Ramos (cell line): ENCODE measurements at regions not wholly inside any gene's neighbourhood (a gene's known extent, or its start where the extent isn't known, plus 50 kb on each side); places are given as distances from the start of the nearest gene placed in this dataset.

ENCODE experiments used
- in situ Hi-C: fragments of 300-500 bp; cut with MboI; formaldehyde crosslinking; loops from one replicate; pipeline ENCODE4 v1.14.3; 2022; ENCODE audit warnings: low sequenced_read_pairs; ENCODE audit not compliant: unreplicated experiment

DNA sequence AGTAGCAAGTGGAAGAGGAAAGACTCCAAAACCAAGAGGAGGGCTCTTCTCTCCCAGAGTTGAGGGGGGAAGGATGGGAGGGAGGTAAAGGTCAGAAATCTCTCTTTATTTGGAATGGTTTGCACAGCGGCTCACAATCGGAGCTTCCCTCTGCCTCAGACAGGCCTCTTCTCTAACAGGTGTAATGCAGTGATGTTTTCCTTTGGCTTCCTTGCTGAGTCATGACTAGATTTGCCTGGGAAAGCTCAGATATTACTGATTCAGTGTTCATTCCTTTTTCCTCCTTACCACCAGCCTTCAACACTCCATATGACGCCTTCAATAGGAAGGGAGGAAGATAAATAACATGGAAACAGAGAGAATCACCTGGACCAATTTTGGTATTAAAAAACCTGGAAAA, 136.6 kb downstream of the RNF152 start:
- in situ Hi-C loops: no loop called here

DNA sequence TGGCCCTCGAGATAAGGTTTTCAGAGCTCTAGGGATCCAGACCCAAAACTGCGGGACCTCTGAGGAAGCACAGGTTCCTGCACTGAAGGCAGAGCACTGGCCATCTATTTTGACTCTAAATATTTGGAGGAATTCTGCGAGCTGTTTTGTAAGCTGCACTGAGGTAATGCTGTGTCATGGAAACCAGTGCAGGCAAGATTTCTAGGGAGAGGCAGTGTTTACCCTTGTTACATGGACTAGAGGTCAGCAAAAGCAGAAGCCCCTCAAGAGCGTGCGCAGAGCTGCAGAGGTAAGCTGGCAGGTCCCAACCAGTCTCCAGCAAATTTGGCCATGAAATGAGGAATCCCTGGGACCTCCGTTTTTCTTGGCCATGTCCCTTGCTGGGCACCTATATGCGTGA, 137.3 kb downstream of the RNF152 start:
- in situ Hi-C loops: no loop called here

GRCh38 chr18:61754039-61754583, 138.7 kb downstream of the RNF152 start:
- in situ Hi-C loops: no loop called here

- in situ Hi-C loops: no loop called here
Measured at GRCh38 chr18:61753373-61753772, 139.4 kb downstream of the RNF152 start.

GRCh38 chr18:61752973-61753372, 139.8 kb downstream of the RNF152 start:
- in situ Hi-C loops: no loop called here

GRCh38 chr18:61750840-61751668, 141.8 kb downstream of the RNF152 start:
- in situ Hi-C loops: no loop called here

- in situ Hi-C loops: no loop called here
Measured at GRCh38 chr18:61749546-61749945, 143.3 kb downstream of the RNF152 start.

- in situ Hi-C loops: no loop called here
Measured at GRCh38 chr18:61749031-61749430, 143.8 kb downstream of the RNF152 start.

DNA sequence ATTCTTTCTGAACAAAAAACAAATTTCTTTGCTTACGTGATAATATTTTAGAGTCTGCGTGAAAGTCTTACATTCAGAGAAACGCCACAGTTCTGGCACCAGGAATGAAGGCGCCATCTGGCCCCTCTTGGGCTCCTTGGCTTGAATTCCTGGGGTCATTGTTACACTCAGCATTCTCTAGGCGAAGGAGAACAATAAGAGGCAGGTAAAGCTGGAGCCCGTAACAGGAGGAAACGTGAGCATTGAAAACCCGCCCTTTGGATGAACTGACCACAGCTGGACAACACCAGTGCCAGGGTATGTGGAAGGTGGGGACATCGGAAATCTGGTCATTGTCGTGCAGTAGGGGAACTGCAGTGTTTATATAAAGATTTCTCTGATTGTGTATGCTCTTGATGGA, 144.8 kb downstream of the RNF152 start:
- in situ Hi-C loops: no loop called here

DNA sequence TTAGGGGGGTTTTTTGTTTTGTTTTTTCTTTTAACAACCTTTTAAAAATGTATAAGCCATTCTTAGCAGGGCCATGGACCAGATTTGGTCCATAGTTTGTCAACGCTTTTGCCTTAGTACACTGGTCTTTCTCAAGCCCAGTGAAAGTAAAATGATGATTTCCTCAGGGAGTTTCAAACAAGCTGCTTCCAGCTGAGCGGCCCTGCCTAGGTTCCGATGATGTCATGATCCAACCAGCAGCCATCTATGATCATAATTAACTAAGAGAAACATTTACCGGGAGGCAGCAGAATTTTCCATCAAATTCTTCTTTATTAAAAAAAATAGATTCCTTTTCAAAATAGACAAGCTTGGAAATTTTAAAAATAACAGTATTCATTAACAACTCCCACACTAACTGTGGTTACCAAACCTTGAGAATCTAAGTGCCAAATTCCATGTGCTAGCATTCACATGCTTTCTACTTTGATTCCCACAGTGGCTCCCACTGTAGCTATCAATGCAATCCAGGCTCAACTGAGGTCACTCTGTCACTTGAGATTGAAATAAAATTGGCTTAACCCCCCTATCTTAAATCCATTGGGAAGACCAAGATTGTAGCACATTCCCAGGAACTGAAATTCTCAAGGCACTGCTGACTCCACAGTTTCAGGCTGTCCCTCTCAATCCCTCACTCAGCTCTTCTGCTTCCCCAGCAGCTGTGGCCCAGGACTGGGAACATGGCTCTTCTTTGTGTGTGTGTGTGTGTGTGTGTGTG, 148.9 kb downstream of the RNF152 start:
- in situ Hi-C loops: no loop called here

DNA sequence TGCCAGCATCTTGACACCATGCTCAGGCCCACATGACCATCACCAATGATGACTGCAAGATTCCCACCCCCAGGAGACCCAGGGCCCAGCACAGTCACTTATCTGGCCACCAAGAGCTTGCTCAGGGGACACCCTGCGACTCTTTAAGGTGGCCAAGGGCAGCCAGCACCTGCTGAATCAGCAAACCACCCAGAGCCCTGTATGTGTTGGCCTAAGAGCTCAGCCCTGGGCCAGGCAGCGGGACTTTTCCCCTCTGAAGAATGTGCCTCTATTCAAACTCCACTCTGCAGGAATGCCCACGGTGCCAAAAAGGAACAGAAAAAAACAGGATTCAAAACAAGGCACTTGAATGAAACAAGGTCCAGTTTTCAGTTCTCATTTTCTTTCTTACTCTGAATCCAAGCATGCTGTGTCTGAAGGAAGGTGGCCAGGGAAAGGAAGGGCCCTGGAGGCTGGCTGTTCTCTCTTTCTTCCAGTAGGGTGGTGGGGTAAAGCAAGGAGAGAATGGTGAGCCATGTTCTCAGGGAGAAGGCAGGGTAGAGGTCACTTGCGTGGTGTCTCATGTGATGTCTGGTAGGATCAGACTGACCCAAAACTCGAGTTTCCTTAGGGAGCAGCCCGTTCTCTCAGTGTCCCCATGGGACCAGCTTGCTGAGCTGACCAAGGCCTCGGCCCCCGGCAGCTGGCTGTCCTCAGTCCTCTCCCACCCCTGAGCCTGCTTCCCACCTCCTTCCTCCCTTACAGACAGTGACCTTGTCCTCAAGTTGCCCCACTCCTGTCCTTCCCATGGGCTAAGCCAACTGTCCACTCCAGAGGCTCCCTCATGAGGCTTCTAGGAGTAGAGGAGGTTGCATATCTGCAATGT, 150.0 kb downstream of the RNF152 start:
- in situ Hi-C loops: no loop called here

DNA sequence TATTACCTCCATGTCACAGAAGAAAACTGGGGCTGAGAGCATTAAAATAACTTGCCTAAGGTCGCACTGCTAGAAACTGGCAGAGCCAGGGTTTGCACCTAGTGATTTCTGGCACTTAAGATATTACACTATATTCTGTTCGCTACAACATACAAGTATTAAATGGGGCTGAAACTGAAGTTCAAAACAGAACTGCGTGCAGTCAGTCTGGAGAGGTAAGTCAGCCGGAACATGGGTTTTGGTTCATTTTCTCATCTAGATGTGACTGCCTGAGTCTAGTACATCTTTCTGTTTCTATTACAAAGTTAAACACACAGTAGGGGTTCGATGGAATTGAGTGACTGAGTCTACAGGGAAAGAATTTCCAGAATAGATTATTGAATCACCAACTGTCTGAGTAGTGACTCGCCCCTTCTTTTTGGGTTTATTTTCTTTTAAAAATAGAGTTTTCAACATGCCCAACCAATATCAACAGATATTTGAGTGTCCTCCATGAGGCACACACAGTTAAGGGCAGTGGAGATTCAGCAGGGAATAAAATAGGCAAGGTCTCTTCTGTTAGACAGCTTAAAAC, 150.8 kb downstream of the RNF152 start:
- in situ Hi-C loops: no loop called here

- in situ Hi-C loops: no loop called here
Measured at GRCh38 chr18:61738488-61738887, 154.3 kb downstream of the RNF152 start.

- in situ Hi-C loops: no loop called here
Measured at GRCh38 chr18:61738042-61738441, 154.8 kb downstream of the RNF152 start.

GRCh38 chr18:61736133-61736532, 156.7 kb downstream of the RNF152 start:
- in situ Hi-C loops: no loop called here

DNA sequence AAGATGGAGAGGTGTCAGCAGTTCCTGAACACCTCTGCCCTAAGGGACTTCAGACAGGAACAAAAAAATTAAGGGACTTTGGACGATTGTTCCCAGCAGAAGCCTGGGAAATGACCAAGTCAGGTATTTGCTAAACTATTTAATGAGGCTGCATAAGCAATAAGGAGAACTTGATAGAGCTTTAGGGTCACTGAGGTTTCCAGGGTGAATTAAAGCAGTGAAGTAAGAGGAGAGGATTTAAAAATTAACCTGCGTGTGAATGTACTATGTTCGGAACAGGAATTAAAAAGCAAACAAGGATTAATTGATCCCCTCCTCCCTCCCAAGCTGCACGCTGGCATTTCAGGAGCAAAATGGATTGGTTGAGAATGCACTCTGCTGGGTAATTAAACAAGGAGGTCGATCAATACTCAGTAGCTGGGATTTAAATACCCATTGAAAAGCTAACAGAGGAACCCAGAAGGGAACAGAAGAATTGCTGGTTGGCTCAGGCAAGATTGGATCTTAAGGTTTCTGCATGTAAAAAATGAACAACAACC, 157.2 kb downstream of the RNF152 start:
- in situ Hi-C loops: no loop called here

GRCh38 chr18:61734396-61734795, 158.4 kb downstream of the RNF152 start:
- in situ Hi-C loops: no loop called here

GRCh38 chr18:61732854-61733253, 160.0 kb downstream of the RNF152 start:
- in situ Hi-C loops: no loop called here

DNA sequence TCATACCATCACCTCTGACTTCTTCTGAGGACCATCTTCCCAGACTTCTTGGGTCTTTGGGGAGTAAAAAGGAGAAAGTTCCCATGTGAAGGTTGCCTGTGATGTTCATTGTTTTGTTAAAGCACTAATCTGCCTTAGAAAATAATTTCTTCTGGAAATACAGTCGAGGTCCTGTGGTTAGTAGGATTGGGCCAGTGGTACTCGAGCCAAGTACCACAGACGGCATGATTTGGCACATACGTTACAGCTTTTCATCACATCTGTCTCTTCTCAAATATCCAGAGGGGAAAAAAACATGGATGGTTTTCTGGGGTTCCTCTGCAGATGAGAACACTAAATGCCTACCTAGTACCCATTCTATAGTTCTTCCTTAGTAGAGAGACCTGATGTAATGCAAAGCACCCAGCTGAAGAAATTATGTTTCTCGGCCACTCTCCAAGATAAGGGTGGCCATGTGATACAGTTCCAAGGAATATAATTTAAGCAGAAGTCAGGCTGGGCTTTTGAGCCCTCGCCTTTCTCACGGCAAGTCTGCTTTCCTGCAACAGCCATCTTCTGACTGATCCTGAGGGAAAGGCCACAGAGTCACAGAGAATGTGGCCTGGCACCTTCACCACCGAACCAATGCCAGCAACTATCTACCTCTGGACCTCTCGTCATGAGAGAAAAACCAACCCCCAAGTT, 161.0 kb downstream of the RNF152 start:
- in situ Hi-C loops: no loop called here
